Stimulated activated CD8-positive, alpha-beta memory T cell treated with anti-CD3 and anti-CD28 coated beads, Interleukin-7, amount 100 ng/mL, for 4 hours (primary cell): ENCODE measurements at regions not wholly inside any gene's neighbourhood (a gene's known extent, or its start where the extent isn't known, plus 50 kb on each side); places are given as distances from the start of the nearest gene placed in this dataset.
"Not testable (repeated sequence)": the region's sequence is repeated elsewhere in the genome, so short reads cannot be mapped to it uniquely, and the experiment has no call there.

ENCODE experiments used
- DNase-seq, 2 donors: peaks; one replicate each; pipeline ENCODE4 v3.0.0-alpha.2; 2020; ENCODE audit warnings: low read depth in 2 of 2

- not testable (repeated sequence) for DNase-seq
Measured at GRCh38 chr20:29881107-29881506, 1376.4 kb upstream of the DEFB115 start.

GRCh38 chr20:29883514-29884219 is 1373.8 kb upstream of the DEFB115 start:
- DNase-seq: not testable (repeated sequence)

- not testable (repeated sequence) for DNase-seq
Measured at GRCh38 chr20:29884322-29884721, 1373.1 kb upstream of the DEFB115 start.

GRCh38 chr20:29885282-29886185 is 1371.9 kb upstream of the DEFB115 start:
- not testable (repeated sequence) for DNase-seq

- DNase-seq: not testable (repeated sequence)
Measured at GRCh38 chr20:29891555-29891954, 1365.9 kb upstream of the DEFB115 start.
